Pons (tissue), 1 donor: ENCODE measurements at regions not wholly inside any gene's neighbourhood (a gene's known extent, or its start where the extent isn't known, plus 50 kb on each side); places are given as distances from the start of the nearest gene placed in this dataset.

Source experiments
- DNase-seq: peaks from one replicate; pipeline ENCODE4 v3.0.0-alpha.2; 2016; ENCODE audit warnings: low spot score

DNA sequence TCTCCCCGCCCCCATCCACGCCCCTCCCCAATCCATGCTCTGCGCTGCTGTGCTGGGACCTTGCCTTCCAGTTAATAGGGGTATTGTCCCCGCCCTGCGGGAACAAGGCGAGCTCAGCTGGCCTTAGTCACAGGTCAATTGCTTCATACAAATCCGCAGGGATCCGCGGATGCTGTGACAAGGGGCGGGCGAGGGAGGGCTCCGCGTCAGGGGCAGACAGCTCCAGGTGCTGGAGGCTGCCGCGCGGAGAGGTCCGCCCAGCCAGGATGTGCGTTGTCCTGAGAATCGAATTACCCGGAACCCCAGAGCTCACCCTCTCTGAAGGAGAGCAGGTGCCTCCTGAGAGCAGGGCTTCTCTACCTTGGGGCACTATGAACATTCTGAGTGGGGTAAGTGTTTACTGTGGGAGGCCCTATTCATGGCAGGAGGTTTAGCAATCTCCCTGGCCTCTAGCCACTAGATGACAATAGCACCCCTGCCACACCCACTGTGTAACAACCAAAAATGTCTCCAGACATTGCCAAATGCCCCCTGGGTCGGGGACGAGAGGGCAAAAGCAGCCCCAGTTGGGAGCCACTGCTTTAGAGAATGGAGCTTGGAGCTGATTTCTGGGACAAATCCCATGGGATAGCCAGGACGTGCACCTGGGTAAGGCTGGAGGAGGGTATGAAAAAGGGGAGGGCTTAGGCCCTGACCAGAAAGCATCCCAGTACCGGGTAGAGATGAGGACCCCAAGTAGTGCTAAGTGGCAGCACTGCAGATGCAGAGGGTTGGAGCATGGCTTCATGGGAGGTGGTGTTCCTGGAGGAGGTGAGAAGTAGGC lies 138.2 kb downstream of the CYLD start:
- peak; percentile 42 for DNase-seq

DNA sequence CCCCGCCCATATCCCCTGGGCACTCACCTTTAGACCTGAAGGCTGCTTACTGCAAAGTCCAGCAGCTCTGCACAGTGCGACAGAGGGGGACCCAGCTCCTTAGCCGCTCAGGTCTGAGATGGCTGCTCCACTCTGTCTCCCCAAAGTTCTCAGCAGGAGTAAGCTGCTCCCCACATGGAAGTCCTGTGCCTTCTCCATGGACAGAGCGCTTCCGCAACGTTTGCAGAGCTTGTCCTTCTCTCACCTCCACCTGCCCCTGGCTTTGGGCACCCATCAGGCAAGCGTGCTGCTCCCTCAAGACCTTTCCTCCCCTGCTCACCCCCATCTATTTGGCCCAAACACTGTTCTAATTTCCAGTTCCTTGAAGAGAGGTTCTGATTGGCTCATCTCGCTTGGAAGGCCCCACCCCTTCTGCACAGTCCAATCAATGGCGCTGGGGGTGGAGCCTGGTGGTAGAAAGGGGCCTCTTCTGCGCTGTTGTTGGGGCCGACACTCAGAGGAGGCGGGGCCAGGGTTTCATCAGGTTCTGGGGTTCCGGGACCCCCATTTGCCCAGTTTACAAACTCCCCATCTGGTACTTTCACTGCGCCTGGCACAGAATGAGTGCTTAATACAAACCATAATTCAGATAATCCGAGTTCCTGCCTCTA lies 137.2 kb downstream of the CYLD start:
- DNase-seq, result no peak

DNA sequence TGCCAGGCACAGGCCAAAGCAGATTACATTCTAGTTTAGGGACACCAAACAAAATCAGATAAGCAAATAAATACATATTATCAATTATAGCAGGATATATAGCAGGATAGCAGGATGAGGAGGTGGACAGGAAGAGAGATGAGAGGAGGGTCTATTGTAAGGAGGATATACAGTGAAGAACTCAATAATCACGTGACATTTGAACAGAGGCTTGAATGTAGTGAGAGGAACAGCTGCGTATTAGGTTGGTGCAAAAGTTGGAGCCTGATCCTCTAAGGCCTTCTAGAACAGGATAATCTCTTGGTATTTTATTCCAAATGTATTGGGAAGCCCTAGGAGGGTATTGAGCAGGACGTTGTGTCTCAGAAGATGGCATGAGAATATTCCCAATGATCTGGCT lies 136.7 kb downstream of the CYLD start:
- no peak for DNase-seq

DNA sequence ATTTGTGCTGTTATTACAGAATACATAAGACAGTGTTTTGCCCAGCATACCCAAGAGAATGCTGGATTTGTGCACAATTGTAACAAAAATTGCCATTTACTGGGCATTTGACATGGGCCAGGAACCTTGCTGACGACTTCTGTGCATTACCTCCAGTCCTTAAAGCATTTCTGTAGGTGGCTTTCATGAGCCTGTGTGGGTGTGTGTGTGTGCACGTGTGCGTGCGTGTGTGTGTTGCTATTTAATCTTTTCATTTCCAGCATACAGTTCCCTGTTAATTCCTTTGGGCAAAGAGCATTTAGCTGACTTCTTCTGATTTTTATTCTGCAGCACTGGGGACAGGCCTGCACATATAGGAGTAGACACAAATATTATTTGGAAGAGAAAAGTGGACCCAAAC lies 134.4 kb downstream of the CYLD start:
- no peak for DNase-seq

DNA sequence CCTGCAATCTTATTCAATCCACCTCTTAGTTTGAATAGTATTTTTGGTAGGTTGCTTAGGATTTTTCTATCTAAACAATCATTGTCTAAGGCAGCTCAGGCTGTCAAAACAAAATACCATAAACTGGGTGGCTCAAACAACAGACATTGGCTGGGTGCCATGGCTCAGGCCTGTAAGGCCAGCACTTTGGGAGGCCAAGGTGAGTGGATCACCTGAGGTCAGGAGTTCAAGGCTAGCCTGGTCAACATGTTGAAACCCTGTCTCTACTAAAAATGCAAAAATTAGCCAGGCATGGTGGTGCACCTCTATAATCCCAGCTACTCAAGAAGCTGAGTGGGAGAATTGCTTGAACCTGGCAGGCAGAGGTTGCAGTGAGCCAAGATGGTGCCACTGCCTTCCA lies 126.7 kb downstream of the CYLD start:
- no peak for DNase-seq

DNA sequence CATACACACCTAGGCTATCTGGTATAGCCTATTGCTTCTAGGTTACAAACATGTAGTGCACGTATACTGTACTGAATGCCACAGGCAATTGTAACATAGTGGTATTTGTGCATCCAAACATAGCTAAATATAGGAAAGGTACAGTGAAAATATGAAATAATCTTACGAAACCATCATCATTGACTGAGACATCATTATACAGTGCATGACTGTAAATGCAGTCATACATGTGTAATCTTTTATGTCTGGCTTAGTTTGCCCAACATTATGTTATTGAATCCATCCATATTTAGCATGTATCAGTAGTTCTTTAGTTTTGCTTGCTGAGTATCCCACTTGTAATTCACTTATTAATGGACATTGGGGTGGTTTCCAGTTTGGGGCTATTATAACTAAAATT lies 124.9 kb downstream of the CYLD start:
- no peak for DNase-seq

DNA sequence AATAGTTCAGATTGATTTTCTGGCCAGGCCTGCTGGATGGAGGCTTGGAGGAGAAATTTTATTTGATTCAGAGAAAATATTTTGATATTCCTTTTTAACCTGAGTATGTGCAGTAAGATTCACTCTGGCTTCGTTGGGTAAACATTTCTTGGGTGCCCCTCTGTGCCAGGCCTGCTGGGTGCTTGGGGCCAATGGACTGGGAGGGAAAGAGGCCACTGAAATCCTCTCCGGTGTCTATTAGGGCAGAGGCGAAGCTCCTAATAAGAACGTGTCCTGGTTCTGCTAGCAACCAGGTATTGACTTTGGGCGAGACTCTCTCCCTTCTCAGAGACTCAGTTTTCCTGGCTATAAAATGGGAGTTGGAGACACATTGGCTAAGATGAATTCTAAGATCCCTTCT lies 122.5 kb downstream of the CYLD start:
- no peak for DNase-seq

DNA sequence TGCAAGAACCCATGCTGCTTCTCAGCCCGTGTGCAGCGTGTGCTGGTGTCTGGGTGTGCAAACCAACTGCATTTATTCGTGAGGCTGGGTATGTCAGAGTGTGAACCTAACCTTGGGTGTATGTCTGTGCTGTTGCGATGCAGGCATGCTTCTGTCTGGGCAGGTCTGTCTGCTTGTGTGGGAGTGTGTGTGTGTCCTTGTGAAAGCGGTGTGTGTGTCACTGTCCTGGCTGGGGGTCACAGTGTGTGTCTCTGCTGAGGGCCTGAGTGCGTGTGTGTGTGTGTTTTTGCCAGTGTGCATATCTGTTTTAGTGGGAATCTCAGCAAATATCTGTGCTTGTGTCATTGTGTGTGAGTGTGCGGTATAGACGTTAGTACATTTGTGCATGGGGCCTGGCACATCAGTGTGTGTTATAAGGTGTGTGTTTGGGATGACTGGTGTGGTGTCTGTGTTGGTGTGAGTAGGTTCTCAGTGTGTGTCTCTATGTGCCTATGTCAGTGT lies 121.8 kb downstream of the CYLD start:
- DNase-seq, result no peak

DNA sequence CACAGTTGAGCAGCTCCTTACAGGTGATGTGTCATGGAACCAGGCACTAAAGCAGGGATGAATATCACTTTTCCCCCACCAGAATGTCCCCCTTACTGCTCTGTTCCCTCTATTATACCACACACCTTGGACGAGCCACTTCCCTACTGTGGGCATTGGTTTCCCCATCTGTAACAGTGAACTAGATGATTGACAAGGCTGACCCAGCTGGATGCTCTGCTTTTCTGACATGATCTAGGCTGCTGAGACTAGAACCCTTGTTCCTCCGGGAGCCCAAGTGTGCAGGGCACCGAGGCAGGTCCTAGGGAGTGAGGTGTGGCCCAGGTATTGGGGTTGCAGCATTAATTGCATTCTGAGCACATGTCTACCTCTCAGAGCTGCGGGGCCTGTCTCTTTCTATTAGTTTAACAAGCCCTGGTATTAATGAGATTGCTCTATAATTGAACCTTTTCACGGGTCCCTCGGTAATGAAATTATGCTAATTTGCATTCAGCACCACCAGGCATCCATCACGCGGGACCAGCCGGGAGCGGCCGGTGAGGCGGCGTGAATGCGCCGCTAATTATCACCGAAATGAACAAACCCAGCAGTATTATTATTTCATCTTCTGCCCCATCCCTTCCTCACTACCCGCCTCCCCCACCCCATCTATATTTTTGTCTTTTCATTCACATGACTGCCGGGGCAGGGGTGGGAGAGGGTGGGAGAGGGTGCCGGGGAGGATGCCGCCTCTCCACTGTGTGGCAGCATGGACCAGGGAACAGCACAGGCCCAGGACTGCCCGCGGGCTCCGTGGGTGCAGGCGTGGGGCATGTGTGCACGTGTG lies 121.1 kb downstream of the CYLD start:
- DNase-seq, result peak; percentile 71

DNA sequence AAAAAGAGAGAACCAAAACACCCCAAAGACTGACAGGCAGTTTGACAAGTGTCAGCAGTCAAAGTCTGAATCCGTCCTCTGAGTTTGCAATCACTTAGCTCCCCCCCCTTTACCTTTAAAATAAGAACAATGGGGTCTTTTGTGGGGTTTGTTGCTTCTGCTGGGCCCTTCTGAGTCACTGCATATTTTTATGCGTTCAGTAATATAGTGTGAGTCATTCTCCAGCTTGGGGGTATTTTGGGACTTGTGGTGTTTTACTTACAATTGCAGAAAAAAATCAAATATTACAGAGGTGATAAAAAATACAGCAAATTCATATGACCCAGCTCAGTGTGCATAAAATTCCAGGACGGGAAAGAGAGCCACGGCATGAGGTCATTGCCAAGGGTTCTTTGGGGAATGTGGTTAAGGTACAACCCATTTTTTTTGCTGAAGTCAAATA lies 120.1 kb downstream of the CYLD start:
- peak; percentile 54 for DNase-seq

DNA sequence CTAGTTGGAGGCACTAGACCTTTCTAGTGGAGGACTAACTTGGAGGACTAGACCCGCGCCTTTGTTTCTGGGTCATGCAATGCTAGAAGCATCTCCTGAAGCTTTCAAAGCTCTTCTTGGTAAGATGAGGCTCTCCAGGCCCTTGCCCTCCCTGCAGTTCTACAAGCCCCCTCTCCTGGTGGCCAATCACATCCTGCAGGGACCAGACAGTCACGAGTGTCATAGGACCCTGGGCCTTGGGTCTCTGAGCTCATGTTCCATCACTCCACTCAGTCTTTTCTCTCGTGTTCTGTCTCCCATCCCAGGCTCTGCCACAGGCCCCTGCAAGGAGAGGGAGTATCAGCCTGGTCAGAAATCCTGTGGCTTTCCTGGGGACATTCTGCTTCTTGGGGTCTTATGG lies 119.6 kb downstream of the CYLD start:
- DNase-seq, result no peak

DNA sequence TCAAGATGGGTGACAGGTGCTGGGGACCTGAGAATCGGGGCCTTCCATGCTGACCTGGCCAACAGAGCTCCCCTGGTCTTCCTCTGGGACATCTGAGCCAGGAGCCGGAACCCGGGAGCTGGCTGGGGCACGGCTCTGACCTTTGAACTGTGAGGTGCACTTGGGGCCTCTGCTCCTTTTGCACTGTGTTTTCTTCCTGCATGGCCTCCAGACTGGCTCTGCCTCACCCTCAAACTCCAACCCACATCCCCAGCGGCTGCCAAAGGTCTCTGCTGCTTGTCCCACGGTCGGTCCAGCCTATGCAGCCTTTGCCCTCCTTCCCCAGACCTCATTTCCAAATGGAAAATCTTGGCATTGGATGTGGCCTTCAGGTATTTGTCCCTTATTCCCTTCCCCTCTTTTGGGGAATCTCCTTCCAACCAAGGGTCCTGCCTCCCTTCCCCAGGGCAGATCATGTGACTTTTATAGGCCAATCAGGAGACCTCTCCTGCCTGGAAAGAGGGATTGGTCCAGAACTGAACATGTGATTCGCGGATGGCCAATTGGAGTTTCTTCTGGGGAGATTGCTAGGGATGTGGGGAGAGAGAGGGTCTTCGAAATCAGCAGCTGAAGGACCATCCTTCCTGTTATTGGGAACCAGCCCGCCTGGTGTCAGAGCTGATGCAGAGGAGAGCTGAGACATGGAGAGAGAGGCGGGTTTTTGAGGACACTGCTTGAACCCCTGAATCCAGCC lies 117.9 kb downstream of the CYLD start:
- DNase-seq, result no peak

DNA sequence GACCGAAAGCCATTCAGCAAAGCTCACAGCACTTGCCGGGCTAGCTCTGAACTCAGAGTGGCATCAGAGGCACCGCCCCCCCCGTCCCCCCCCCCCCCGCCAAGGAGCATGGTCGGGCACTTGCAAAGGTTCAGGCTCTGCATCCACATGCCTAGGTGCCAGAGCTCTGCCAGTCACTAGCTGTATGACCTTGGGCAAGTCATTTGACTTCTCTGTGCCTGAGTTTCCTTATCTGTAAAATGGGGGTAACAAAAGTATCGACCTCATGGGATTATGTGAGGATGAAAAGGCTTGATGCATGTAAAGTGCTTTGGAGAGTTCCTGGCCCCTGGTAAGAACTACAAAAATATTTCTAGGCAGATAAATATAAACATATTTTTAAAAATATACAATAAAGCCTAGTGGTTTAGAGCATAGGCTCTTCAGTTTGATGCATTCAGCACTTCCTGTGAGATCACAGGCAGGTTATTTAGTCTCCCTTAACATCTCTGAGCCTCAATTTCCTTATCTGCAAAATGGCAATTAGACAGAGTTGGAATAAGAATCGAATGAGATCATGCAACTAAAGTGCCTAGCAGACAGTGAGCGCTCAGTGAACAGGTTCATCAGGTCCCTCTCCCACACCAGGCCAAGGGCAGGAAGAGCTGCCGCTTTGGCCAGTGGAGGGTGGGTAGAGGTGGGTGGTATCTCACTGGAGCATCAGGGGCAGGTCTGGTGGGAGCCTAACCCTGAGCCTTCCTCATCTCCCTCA lies 117.2 kb downstream of the CYLD start:
- DNase-seq, result no peak

DNA sequence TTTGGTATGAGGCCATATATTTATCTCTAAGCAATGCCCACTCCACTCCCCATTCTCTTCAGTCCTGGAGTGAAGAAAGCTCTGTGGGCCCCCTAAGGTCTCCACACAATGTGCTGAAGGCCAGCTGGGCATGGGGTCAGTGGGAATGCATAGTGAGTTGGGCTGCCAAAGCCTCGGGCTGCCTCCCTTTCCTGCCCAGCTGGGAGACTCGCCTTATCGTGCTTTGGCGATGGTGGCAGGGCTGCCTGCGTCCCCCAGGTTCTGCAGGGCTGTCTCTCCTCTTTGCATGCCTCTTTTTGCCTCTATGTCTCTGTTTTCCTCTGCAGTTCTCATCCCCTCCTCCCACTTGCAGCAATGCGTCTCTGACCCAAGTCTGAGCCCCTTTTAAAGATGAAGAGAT lies 116.5 kb downstream of the CYLD start:
- no peak for DNase-seq

DNA sequence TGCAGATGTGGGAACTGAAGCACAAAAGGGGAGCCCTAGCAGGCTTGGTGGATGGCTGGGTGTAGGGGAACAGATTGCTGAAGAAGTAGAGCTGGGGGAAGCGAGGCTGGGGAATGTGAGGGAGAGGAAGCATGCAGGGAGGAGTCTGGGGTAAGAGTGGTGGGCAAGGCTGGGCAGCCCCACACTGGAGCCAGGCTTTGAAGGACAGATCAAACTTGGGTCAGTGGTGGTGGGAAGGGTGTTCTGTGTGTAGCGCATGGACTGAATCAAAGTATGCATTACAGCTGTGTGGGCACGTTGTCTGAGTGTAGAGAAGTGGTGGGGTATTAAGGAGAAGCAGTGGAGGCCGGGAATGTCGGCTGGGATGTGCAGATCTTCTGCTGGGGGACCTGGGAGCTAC lies 116.0 kb downstream of the CYLD start:
- no peak for DNase-seq

DNA sequence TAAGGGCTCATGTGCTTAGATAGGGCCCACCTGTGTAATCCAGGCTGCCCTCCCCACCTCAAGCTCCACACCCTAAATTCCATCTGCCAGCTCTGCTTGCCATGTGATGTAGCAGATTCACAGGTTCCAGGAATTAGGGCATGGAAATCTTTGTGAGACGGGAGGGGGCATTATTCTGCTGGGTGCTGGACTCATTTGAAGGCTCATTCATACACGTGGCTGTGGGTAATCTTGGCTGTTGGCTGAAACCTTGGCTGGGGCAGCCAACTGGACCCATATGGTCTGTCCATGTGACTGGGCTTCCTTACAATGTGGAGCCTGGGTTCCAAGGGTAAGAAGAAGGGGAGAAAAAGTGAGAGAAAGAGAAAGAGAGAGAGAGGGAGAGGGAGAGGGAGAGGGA lies 115.1 kb downstream of the CYLD start:
- no peak for DNase-seq

DNA sequence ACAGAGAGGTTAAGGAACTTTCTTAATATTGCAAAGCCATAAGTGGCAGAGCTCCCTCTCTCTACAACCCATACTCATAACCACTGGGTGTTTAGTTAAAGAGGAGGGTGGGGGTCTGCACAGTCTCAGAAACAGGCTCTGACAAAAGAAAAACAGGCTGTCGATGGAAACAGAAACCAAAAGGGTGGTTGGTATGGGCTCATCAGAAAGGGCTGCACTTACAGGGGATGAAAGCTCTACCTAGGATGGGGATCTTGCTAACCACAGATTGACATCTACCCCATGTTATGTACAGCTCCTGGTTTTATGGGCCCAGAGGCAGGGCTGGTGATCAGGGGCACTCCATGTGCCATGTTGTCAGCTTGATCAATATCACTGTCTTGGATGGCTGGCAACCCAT lies 111.4 kb downstream of the CYLD start:
- DNase-seq, result no peak
